WTC11 (cell line): ENCODE measurements at regions not wholly inside any gene's neighbourhood (a gene's known extent, or its start where the extent isn't known, plus 50 kb on each side); places are given as distances from the start of the nearest gene placed in this dataset.

ENCODE experiments used
- CTCF ChIP-seq: fragments of 200-600 bp; IDR thresholded peaks from 2 replicates; pipeline ENCODE4 v1.8.0; 2022; ENCODE audit warnings: antibody characterized with exemption
- FOXK1 ChIP-seq: sonication (generic); formaldehyde crosslinking; IDR thresholded peaks from 2 replicates; pipeline ENCODE4 v1.8.0; 2022; ENCODE audit warnings: mild to moderate bottlenecking, moderate library complexity, missing genetic modification reagents
- FOXP4 ChIP-seq: sonication (generic); formaldehyde crosslinking; IDR thresholded peaks from 2 replicates; pipeline ENCODE4 v1.8.0; 2022; ENCODE audit warnings: mild to moderate bottlenecking, missing genetic modification reagents
- KAT7 ChIP-seq: sonication (generic); formaldehyde crosslinking; IDR thresholded peaks from 2 replicates; pipeline ENCODE4 v1.8.1; 2023; ENCODE audit warnings: missing genetic modification reagents, mild to moderate bottlenecking, borderline replicate concordance
- MAX ChIP-seq: sonication (generic); formaldehyde crosslinking; IDR thresholded peaks from 2 replicates; pipeline ENCODE4 v1.8.0; 2022; ENCODE audit warnings: mild to moderate bottlenecking, missing genetic modification reagents
- PRDM15 ChIP-seq: sonication (generic); formaldehyde crosslinking; IDR thresholded peaks from 2 replicates; pipeline ENCODE4 v1.8.0; 2022; ENCODE audit warnings: missing genetic modification reagents
- SOX15 ChIP-seq: fragments of 250-450 bp; sonication (Bioruptor Pico); IDR thresholded peaks from 2 replicates; pipeline ENCODE4 v1.9.0; 2021; ENCODE audit warnings: mild to moderate bottlenecking
- SP1 ChIP-seq: sonication (generic); formaldehyde crosslinking; conservative IDR thresholded peaks from 2 replicates; pipeline ENCODE4 v1.8.1; 2022; ENCODE audit warnings: missing genetic modification reagents
- STAT6 ChIP-seq: sonication (generic); formaldehyde crosslinking; conservative IDR thresholded peaks from 2 replicates; pipeline ENCODE4 v1.8.1; 2023; ENCODE audit warnings: mild to moderate bottlenecking, low read depth, missing genetic modification reagents, moderate library complexity
- ZNF121 ChIP-seq: sonication (generic); formaldehyde crosslinking; IDR thresholded peaks from 2 replicates; pipeline ENCODE4 v1.8.0; 2023; ENCODE audit warnings: missing genetic modification reagents
- TF ChIP-seq, protein P1 (sequence below): sonication (generic); formaldehyde crosslinking; IDR thresholded peaks from 2 replicates; pipeline ENCODE4 v1.8.1; 2022; ENCODE audit warnings: missing genetic modification reagents, borderline replicate concordance
- TF ChIP-seq, protein P2 (sequence below): sonication (generic); formaldehyde crosslinking; IDR thresholded peaks from 2 replicates; pipeline ENCODE4 v1.8.0; 2022; ENCODE audit warnings: mild to moderate bottlenecking, missing genetic modification reagents

- no peak for TF ChIP-seq STAT6 (CRISPR knock-in tag)
- TF ChIP-seq CTCF, result no peak
- TF ChIP-seq SP1, result no peak
- TF ChIP-seq SOX15 (CRISPR knock-in tag), result no peak
- no peak for TF ChIP-seq KAT7 (CRISPR knock-in tag)
- TF ChIP-seq FOXK1 (CRISPR knock-in tag), result no peak
- no peak for TF ChIP-seq PRDM15
- TF ChIP-seq, protein P1, sequence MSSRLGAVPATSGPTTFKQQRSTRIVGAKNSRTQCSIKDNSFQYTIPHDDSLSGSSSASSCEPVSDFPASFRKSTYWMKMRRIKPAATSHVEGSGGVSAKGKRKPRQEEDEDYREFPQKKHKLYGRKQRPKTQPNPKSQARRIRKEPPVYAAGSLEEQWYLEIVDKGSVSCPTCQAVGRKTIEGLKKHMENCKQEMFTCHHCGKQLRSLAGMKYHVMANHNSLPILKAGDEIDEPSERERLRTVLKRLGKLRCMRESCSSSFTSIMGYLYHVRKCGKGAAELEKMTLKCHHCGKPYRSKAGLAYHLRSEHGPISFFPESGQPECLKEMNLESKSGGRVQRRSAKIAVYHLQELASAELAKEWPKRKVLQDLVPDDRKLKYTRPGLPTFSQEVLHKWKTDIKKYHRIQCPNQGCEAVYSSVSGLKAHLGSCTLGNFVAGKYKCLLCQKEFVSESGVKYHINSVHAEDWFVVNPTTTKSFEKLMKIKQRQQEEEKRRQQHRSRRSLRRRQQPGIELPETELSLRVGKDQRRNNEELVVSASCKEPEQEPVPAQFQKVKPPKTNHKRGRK (CRISPR knock-in tag), result no peak
- no peak for TF ChIP-seq FOXP4 (CRISPR knock-in tag)
- TF ChIP-seq ZNF121 (CRISPR knock-in tag), result no peak
- TF ChIP-seq, protein P2, sequence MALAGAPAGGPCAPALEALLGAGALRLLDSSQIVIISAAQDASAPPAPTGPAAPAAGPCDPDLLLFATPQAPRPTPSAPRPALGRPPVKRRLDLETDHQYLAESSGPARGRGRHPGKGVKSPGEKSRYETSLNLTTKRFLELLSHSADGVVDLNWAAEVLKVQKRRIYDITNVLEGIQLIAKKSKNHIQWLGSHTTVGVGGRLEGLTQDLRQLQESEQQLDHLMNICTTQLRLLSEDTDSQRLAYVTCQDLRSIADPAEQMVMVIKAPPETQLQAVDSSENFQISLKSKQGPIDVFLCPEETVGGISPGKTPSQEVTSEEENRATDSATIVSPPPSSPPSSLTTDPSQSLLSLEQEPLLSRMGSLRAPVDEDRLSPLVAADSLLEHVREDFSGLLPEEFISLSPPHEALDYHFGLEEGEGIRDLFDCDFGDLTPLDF (CRISPR knock-in tag), result no peak
- no peak for TF ChIP-seq MAX (CRISPR knock-in tag)
Measured at GRCh38 chr2:235224410-235224809, 269.4 kb upstream of the AGAP1 start.
